ENCODE measurements at regions not wholly inside any gene's neighbourhood (a gene's known extent, or its start where the extent isn't known, plus 50 kb on each side); places are given as distances from the start of the nearest gene placed in this dataset.

- TF ChIP-seq CTCF (IDR thresholded peaks at IDR 0.05) (no peak), EP300 (IDR thresholded peaks at IDR 0.05) (no peak), POLR2A (IDR thresholded peaks at IDR 0.05) (no peak)
These were observed 266.9 kb downstream of the RPS24 start for GRCh38 chr10:78300526-78300925.

Measured in tibial nerve (tissue), 4 donors.